ENCODE measurements at regions not wholly inside any gene's neighbourhood (a gene's known extent, or its start where the extent isn't known, plus 50 kb on each side); places are given as distances from the start of the nearest gene placed in this dataset.

GRCh38 chr3:135490219-135490915 is 475.2 kb upstream of the PPP2R3A start:
- intact Hi-C loops (cut with DNase I) = no loop called here
- TF ChIP-seq, protein P1, sequence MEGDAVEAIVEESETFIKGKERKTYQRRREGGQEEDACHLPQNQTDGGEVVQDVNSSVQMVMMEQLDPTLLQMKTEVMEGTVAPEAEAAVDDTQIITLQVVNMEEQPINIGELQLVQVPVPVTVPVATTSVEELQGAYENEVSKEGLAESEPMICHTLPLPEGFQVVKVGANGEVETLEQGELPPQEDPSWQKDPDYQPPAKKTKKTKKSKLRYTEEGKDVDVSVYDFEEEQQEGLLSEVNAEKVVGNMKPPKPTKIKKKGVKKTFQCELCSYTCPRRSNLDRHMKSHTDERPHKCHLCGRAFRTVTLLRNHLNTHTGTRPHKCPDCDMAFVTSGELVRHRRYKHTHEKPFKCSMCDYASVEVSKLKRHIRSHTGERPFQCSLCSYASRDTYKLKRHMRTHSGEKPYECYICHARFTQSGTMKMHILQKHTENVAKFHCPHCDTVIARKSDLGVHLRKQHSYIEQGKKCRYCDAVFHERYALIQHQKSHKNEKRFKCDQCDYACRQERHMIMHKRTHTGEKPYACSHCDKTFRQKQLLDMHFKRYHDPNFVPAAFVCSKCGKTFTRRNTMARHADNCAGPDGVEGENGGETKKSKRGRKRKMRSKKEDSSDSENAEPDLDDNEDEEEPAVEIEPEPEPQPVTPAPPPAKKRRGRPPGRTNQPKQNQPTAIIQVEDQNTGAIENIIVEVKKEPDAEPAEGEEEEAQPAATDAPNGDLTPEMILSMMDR (IDR thresholded peaks at IDR 0.05) = no peak
- ATAC-seq (no peak), DNase-seq (no peak)
- no peaks in the 10 kb centered on the region for H3K27me3 ChIP-seq
- H3K9me3 ChIP-seq = no peaks in the 10 kb centered on the region
- no peaks in the 10 kb centered on the region for H3K4me1 ChIP-seq
- no peaks in the 10 kb centered on the region for H3K36me3 ChIP-seq
- H3K4me3 ChIP-seq = no peak overlapping the region
- H3K27ac ChIP-seq = no peak overlapping the region

DNA sequence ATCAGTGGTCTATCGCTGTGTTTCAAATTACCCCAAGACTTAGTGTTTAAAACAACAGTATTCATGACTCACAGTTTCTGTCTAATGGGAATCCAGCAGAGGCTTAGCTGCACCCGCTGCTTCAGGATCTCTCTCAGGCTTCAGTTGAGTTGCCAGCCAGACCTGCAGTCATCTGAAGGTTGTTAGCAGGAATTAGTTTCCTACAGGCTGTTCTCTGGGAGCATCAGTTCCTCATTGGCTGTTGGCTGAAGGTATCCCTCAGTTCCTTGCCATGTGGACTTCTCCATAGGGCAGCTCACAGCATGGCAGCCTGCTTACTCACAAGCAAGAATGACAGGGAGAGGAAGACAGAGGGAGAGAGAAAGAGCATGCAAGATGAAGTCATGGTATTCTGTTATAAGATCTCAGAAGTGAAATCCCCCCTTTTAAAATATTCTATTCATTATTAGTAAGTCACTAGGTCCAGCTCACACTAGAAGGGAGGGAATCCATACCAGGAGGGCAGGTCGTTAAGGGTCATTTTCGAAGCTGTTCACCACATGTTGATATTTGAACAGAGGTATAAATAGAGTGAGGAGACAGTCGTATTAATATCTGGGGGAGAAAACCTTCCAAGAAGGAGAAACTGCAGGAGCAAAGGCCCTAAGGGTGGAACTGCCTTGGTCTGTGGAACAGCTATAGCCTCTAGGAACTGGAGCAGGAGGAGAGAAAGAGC is 473.9 kb upstream of the PPP2R3A start:
- DNase-seq (no peak), ATAC-seq (no peak)
- Histone ChIP-seq H3K9me3 (no peaks in the 10 kb centered on the region), H3K4me1 (no peaks in the 10 kb centered on the region), H3K4me3 (no peak overlapping the region), H3K27ac (no peak overlapping the region), H3K36me3 (no peaks in the 10 kb centered on the region), H3K27me3 (no peaks in the 10 kb centered on the region)
- intact Hi-C loops (cut with DNase I) = no loop called here
- TF ChIP-seq, protein P1 (IDR thresholded peaks at IDR 0.05) = no peak

GRCh38 chr3:135495891-135496290 is 469.6 kb upstream of the PPP2R3A start:
- ATAC-seq = no peak
- Histone ChIP-seq H3K4me3 (no peak overlapping the region), H3K27me3 (no peaks in the 10 kb centered on the region), H3K36me3 (no peaks in the 10 kb centered on the region), H3K27ac (no peak overlapping the region), H3K9me3 (no peaks in the 10 kb centered on the region), H3K4me1 (no peaks in the 10 kb centered on the region)
- TF ChIP-seq, protein P1 (IDR thresholded peaks at IDR 0.05) = no peak
- intact Hi-C loops (cut with DNase I) = no loop called here
- DNase-seq = no peak

DNA sequence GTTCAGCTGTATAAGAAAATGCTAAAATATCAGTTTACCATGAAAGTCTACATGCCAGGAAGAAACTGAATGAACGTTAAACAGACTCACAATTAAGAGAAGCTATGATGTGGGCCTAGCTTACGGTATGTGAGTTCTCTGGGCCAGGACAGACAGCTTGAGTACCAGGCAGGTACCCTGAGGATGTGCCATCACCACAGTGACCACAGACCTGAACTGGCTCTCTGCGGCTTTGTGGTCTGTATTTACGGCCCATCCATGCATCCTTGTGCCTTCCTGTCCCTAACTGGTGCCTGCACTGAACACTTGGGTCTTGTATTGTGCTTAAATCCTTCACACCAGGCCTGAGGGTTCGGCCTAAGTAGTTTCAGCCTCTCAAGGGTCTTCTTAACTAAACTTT is 467.5 kb upstream of the PPP2R3A start:
- TF ChIP-seq, protein P1 (IDR thresholded peaks at IDR 0.05) = no peak
- Histone ChIP-seq H3K9me3 (no peaks in the 10 kb centered on the region), H3K4me1 (no peaks in the 10 kb centered on the region), H3K27ac (no peak overlapping the region), H3K27me3 (no peaks in the 10 kb centered on the region), H3K4me3 (no peak overlapping the region), H3K36me3 (no peaks in the 10 kb centered on the region)
- ATAC-seq (no peak), DNase-seq (no peak)
- intact Hi-C loops (cut with DNase I) = no loop called here

DNA sequence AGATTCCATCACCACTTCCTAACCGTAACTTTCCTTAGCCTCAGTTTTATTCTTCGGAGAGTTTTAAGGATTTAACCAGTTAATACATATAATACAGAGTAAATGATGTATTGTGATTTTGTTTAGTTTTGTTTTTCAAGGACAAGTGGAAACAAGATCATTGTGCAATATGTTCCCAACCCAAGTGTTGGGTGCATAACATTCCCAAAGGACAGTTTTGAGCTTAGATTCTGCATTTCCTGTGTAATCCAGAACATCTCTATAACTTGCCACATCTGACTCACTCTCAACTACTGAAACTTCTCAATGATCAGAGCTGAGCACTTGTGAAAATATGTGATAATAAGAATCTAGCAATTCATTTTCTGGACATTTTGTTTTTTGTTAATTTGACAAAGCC is 466.1 kb upstream of the PPP2R3A start:
- H3K27ac ChIP-seq = no peak overlapping the region
- no peak overlapping the region for H3K4me3 ChIP-seq
- H3K27me3 ChIP-seq = peaks cover 5% of the 10 kb centered on the region
- H3K9me3 ChIP-seq = no peaks in the 10 kb centered on the region
- ATAC-seq (no peak), DNase-seq (no peak)
- intact Hi-C loops (cut with DNase I) = no loop called here
- H3K36me3 ChIP-seq = no peaks in the 10 kb centered on the region
- TF ChIP-seq, protein P1 (IDR thresholded peaks at IDR 0.05) = no peak
- no peaks in the 10 kb centered on the region for H3K4me1 ChIP-seq
